ENCODE measurements at regions not wholly inside any gene's neighbourhood (a gene's known extent, or its start where the extent isn't known, plus 50 kb on each side); places are given as distances from the start of the nearest gene placed in this dataset.
A peak's percentile ranks its signal among the peaks of the same experiment; 100 is the strongest.

DNA sequence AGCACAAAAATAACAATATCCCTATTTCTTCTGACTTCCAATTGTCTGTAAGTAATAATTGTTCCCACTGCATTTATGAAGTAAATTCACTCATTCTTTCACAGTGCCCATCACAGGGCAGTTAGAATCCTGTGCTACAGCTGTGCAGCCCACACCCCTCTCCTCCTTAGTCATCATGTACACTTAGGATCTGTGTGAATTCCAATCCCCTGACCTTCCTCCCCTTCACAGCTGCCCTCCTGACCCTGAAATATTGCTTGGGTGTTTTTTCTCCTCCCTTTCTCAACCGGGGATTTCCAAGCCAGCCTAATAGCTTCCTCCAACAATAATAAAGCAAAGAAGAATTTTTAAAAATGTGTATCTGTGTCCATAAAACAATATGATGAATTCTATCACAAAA lies 91.5 kb upstream of the BEND6 start:
- no peak for DNase-seq

DNA sequence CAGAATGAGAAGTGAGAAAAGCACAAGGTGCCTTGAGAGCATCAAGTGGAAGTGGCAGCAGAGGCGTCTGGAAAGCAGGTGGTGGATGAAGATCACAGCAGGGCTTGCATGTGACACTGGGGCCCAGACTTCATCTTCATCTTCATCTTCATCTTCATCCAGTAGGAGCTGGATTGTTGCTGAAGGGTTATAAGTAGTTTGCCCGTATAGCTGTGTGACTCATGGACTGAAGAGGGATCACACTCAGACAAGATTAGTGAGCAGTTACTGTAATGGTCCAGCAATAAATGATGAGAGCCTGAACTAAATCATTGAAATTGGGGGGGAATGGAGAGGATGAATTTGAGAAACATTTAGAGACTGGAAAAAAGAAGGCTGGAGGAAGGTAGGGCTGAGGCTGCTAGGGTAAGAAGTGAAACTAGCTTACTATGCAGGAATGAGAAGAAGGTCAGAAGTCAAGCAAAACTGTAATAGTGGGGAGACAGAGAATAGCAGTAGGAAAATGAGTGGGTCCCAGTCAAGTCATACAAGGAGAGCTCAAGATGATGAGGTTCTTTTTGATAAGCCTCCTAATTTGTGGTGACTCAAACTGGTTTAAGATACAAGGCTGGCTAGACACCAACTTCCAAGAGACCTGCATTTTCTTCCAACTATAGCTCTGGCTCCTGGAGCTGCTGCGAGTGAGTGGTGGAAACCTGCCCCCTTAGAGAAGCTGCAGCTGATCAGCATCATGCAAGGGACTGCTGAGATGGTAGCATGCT lies 92.3 kb upstream of the BEND6 start:
- no peak for DNase-seq

DNA sequence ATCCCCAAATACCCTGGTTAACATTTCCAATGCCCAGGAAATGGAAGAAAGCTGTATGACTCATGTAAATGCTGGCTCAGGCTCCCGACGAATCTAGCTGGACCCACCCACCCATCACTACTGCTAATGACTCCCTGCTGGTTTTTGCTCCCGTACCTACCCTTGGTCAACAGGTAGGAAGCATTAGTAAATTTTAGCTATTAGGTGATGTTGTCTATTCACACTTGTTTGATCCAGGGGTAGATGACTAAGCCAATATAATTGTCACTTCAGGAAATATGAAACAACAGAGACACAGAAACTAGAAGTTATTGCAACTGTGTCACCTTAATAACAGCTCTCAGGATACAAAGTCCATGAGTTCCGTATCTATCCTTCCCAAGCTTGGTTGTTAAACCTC lies 94.4 kb upstream of the BEND6 start:
- no peak for DNase-seq

- no peak for DNase-seq
Measured at GRCh38 chr6:56856036-56856580, 98.8 kb upstream of the BEND6 start.

- no peak for DNase-seq
Measured at GRCh38 chr6:56854086-56854485, 100.8 kb upstream of the BEND6 start.

DNA sequence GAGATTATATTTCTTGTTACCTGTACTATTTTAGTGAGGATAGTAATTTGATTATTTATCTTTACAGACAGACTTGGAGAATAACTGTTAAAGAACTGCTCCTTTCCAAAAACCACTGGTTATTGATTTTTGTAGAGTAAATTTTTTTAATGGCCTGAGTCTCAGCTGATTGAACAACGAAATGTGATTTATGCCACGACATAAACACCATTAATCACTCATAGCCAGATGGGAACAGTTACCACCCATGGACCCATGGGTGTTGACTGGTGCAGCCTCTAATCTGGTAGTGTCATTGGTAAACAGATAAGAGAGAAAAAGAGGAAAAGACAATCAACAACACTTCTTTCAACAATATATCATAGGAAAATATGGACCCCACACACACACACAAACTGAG lies 101.4 kb upstream of the BEND6 start:
- no peak for DNase-seq

DNA sequence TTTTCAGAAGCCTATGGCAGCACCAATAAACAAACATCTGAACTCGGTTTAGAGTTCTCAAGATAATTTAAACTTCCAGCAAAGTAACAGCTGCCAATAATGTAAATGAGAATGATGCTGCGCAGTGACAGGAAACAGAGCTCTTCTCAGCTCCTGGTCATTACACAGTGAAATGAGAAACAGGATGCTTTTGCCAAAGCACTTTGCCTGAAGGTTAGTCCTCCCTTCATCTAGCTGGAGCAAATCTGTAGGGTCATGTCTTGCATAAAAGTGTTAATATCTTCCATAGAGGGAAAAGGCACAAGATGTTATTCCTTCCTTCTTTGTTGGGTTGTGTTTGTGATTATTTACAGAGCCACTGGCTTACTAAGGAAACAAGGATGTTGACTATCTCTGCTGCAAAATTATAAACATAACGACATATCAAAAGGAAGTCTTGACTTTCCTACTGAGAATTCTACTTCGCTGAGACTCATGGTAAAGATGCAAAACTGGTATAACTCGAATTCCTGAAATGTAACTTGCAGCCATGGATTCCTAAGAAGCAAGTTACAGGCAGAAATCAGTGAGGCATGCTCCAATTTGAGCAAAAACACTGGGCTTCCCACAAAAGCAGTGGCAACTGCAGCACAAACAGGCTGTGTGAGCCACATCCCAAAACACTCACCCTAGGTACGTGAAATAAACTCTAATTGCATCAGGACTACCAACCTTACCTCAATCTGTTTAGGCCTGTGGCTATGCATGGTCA lies 102.5 kb upstream of the BEND6 start:
- DNase-seq = no peak

DNA sequence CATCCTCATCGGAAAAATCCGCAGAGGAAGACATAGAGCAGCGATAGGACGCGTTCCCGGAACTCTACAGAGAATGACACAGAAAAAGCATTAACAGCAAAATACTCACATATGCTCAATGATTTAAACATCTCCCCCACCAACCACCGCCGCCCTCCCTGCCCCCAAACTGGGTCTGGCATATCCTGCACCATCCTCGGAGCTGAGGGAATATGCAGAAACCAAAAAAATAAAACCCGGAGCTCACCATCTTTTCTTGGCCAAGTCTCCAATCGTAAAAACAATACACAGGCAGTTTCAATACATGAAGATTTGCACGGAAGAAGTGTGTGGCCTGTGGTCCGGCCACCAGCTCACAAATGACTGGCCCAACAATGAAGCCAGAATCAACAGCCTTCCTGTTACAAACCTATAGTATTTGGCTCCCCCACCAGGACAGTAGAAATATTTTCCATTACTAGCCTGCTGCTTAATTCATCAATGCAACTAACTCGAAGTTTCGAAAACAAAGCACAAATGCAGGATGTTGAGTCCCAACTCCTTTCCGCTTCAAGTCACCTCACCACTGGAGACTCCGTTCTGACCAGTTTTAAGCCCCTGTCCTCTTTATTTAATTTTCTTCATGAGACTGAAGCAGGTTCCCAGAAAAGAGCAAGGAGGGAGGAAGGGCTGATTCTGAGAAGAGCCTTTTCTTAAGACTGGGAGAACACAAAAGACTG lies 103.2 kb upstream of the BEND6 start:
- DNase-seq = peak in 1 of 2 donors; percentile 12

GRCh38 chr6:56851074-56851473 lies 103.8 kb upstream of the BEND6 start:
- DNase-seq = no peak

DNA sequence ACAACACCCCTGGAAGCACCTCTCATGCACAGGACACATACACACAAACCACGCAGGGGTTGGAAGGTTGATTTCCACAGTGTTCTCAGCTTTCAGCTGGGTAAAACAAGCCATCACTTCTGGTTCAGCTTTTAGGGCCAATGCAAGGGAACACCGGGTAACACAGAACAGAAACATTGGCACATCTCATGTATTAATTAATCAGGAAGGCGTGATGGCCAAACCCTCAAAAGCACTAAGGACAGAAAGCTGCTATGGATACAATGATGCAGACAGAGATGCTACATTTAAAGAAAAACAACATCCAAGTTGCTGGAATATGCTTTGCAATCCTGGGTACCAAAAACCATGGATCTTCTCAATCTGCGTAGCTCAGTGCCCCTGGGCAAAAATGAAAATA lies 104.3 kb upstream of the BEND6 start:
- no peak for DNase-seq

GRCh38 chr6:56849896-56850295 lies 105.0 kb upstream of the BEND6 start:
- DNase-seq = no peak

DNA sequence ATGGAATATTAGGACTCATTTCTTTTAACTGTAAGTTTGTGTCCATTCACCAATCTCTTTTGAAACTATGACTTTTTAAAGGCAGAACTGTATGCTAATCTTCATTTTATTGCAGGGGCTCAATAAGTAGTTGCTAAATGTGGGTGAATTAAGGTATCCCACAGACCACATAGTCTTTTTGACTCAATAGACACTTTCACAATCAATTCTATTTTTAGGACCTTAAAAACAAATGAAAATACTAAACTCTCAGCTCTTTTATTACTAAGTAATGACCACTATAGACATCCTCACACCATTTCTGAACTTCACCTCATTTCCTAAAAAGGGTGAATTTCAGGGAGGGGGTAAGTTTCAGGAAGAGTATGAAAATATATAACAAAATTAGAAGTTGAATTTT lies 106.8 kb upstream of the BEND6 start:
- DNase-seq = no peak

- no peak for DNase-seq
Measured at GRCh38 chr6:56845032-56845431, 109.9 kb upstream of the BEND6 start.

DNA sequence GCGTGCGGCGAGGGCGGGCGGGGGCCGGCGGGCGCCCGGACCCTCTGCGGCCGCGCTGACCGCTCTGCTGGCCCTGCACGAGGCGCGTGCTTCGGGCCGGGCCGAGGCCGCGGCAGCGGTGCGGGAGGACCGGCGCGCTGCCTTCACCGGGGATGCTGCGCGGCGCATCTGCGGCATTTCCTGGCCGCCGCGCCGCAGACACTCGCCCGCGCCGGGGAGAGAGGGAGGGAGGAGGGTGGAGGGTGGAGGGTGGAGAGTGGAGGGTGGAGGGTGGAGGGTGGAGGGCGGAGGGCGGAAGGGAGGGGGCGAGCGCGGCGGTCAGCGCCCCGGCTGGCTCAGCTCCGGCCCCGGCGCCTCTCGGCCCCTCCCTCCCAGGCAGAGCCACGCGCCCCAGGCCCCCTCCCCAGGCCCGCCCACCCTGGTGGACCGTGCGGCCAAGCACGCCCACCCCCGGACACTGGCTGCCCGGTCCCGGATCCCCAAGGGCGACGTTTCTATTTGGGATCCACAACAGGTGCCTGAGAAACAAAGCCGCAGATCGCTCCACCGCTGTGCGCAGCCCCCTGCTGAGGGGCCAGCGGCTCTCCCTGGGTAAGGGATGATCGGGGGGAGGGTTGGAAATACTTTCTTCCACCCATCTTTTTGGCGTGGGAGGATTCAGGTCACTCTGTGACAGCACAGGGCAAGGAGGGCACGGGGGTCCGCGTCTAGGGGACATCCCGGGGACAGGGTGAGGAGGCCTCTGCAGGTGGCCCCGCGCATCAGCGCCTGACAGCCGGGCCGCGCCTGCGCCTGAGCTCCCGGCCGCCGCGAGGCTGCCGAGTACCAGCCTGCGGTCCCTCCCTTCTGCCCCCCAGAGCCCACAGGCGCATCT lies 111.2 kb upstream of the BEND6 start:
- peak; percentile 59 to 70 for DNase-seq

DNA sequence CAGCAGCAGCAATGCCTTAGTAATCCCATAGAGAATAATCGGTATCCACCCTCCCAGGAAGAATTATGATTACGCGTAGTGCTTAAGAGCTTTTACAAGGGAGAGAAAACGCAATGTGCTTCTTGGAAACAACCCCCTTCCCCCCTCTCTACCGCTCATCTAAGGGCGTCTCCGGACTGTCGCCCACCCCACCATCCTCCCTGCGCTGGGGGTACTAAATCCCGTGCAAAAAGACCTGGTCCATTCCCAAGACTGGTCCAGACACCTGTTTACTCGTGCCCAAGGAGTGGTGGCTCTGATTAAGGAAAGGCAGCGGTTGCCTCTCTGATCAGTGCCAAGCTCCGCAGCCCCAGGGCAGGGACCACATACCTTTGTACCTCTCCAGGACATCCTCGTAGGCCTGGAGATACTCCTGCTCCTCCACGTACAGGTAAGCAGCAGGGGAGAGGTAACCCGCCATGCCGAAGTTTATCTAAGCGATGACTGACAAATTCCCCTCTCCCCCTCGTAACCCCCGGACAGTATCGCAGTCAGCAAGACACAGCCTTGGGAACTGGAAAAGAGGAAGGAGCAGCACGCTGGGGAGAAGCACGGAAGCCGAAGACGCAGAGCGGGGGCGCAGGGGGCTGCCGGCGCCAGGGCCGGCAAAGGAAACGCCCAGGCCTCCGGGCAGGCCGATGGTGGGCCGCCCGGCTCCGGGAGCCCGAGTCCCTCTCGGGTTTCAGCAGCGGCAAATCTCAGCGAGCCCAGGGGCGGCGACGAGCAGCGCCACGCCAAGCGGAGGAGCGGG lies 112.0 kb upstream of the BEND6 start:
- peak in 1 of 2 donors; percentile 15 for DNase-seq

- DNase-seq = no peak
Measured at GRCh38 chr6:56841751-56842150, 113.2 kb upstream of the BEND6 start.

DNA sequence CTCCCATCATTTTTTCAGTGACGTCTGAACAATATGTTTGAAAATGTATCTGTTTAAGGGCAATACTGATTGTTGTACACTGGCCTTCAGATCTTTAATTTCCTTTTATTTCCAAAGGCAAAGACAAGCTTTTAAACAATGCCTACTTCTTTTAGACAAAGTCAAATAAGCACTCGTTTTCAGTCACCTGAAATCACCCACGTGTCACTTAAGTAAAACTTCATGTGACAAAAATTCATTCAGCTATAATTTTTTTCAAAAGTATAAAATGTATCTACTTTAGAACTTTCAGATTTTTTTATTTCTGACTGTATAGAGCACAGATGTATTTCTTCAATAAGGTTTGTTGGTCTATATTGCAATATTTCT lies 113.5 kb upstream of the BEND6 start:
- no peak for DNase-seq

GRCh38 chr6:56840467-56841380 lies 114.2 kb upstream of the BEND6 start:
- no peak for DNase-seq

DNA sequence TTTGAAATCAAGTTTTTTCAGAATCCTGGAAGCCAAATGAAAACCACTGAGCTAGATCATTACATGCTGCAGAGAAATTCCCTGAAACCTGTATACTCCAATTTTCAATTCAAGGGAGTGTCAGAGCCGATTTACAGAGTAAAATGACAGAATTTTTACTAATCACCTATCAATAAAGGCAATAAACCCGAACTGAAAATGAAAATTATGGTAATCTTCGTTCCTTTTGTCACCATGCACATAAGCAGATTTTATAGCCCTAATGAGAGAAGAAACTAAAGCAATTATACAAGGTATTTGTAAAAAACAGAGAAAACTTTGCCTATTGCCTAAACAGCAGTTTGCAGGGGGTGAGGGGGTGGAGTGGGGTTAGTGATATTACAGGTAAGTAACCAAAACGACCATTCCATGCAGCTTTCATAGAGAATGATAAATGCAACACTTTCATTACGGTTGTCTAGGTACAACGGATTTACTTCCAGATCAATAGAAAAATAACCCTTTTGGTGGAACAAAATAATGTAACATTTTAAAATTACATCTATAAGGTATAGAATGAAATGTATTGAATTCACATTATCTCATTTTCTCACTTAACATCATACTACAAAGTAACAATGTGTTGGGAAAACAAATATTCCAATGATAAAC lies 115.2 kb upstream of the BEND6 start:
- DNase-seq = no peak

GRCh38 chr6:56838965-56839364 lies 115.9 kb upstream of the BEND6 start:
- DNase-seq = no peak
